CD14-positive monocyte (primary cell): ENCODE measurements at regions not wholly inside any gene's neighbourhood (a gene's known extent, or its start where the extent isn't known, plus 50 kb on each side); places are given as distances from the start of the nearest gene placed in this dataset.

Experiments
- DNase-seq, 3 donors: peaks; one replicate each; pipeline ENCODE4 v3.0.0-alpha.2; 2011 to 2022
- H2AFZ ChIP-seq: 2 replicates; pipeline ENCODE4 v1.6.0; 2012; ENCODE audit warnings: mild to moderate bottlenecking, low read depth, low read length, inconsistent platforms; ENCODE audit not compliant: insufficient read depth, poor library complexity, severe bottlenecking
- H3K27ac ChIP-seq, 2 donors: 1 replicate in 1 of 2; 2 replicates in 1 of 2; pipeline ENCODE4 v1.5.1; 2012 to 2013; ENCODE audit warnings: low read length in 2 of 2, control low read depth in 1 of 2, inconsistent platforms in 1 of 2, low read depth in 1 of 2, mild to moderate bottlenecking in 1 of 2
- H3K27me3 ChIP-seq, 2 donors: one replicate each; pipeline versions ENCODE4 v1.6.0 to v1.6.1; 2011 to 2013; ENCODE audit warnings: low read length in 2 of 2; ENCODE audit not compliant: control insufficient read depth in 2 of 2, insufficient read depth in 2 of 2
- H3K36me3 ChIP-seq, 2 donors: replicated peaks in 1 of 2; 1 replicate in 1 of 2; 2 replicates in 1 of 2; pipeline versions ENCODE4 v1.5.1 to v1.6.1; 2012 to 2013; ENCODE audit warnings: low read length in 2 of 2, control low read depth in 1 of 2, inconsistent platforms in 1 of 2, mild to moderate bottlenecking in 1 of 2; ENCODE audit not compliant: insufficient read depth in 2 of 2, control insufficient read depth in 1 of 2
- H3K4me1 ChIP-seq, 2 donors: 1 replicate in 1 of 2; 2 replicates in 1 of 2; pipeline versions ENCODE4 v1.5.1 to v1.6.1; 2012 to 2013; ENCODE audit warnings: low read length in 2 of 2, control low read depth in 1 of 2, inconsistent platforms in 1 of 2, mild to moderate bottlenecking in 1 of 2, moderate library complexity in 1 of 2; ENCODE audit not compliant: insufficient read depth in 2 of 2, control insufficient read depth in 1 of 2
- H3K4me2 ChIP-seq: replicated peaks from 2 replicates; pipeline ENCODE3; 2012; ENCODE audit warnings: low read length, moderate library complexity, mild to moderate bottlenecking; ENCODE audit not compliant: poor library complexity, severe bottlenecking; ENCODE audit errors: extremely low read depth
- H3K4me3 ChIP-seq, 3 experiments: fragments of 200-600 bp in 1 of 3; sonication (generic) in 1 of 3; replicated peaks in 1 of 3; 1 replicate in 2 of 3; 2 replicates in 1 of 3; pipeline ENCODE4 v1.5.1; 2011 to 2013; ENCODE audit warnings: low read length in 3 of 3, mild to moderate bottlenecking in 3 of 3, control low read depth in 2 of 3, low read depth in 2 of 3, inconsistent platforms in 1 of 3, moderate library complexity in 1 of 3
- H3K79me2 ChIP-seq: 2 replicates; pipeline ENCODE4 v1.6.0; 2012; ENCODE audit warnings: mild to moderate bottlenecking, control low read depth, inconsistent platforms, low read length, moderate library complexity; ENCODE audit not compliant: insufficient read depth
- H3K9ac ChIP-seq: 2 replicates; pipeline ENCODE4 v1.6.0; 2017; ENCODE audit warnings: low read length, mild to moderate bottlenecking; ENCODE audit not compliant: insufficient read depth, poor library complexity, severe bottlenecking
- H3K9me3 ChIP-seq, 2 donors: replicated peaks in 1 of 2; 1 replicate in 1 of 2; 2 replicates in 1 of 2; pipeline versions ENCODE4 v1.5.1 to v1.6.1; 2012 to 2013; ENCODE audit warnings: low read length in 2 of 2, control low read depth in 1 of 2; ENCODE audit not compliant: control insufficient read depth in 1 of 2, insufficient read depth in 1 of 2
- H4K20me1 ChIP-seq: 2 replicates; pipeline ENCODE4 v1.6.0; 2012; ENCODE audit warnings: mild to moderate bottlenecking, low read length, control low read depth, moderate library complexity; ENCODE audit not compliant: insufficient read depth
- H3K27ac Mint-ChIP-seq, 7 donors: one replicate each; pipeline ENCODE4 v1.8.0; 2020; ENCODE audit warnings: mild to moderate bottlenecking in 7 of 7, mixed read lengths in 7 of 7, moderate library complexity in 6 of 7, inconsistent platforms in 2 of 7
- H3K27me3 Mint-ChIP-seq, 3 donors: one replicate each; pipeline ENCODE4 v1.8.0; 2021 to 2022; ENCODE audit warnings: low read depth in 3 of 3, mild to moderate bottlenecking in 3 of 3, mixed read lengths in 3 of 3, moderate library complexity in 3 of 3, inconsistent platforms in 1 of 3
- H3K36me3 Mint-ChIP-seq, 2 donors: one replicate each; pipeline ENCODE4 v1.8.0; 2020; ENCODE audit warnings: mixed read lengths in 2 of 2, inconsistent platforms in 1 of 2, mild to moderate bottlenecking in 1 of 2
- H3K4me1 Mint-ChIP-seq: one replicate; pipeline ENCODE4 v1.8.0; 2020; ENCODE audit warnings: mild to moderate bottlenecking, mixed read lengths
- H3K4me3 Mint-ChIP-seq, 2 donors: one replicate each; pipeline ENCODE4 v1.8.0; 2020; ENCODE audit warnings: mild to moderate bottlenecking in 2 of 2, mixed read lengths in 2 of 2, moderate library complexity in 1 of 2
- H3K9me3 Mint-ChIP-seq, 7 donors: one replicate each; pipeline ENCODE4 v1.8.0; 2020 to 2022; ENCODE audit warnings: mixed read lengths in 7 of 7, mild to moderate bottlenecking in 6 of 7, moderate library complexity in 6 of 7, inconsistent platforms in 2 of 7
- CTCF ChIP-seq: fragments of 200-600 bp; IDR thresholded peaks from one replicate; pipeline ENCODE4 v1.8.0; 2022; ENCODE audit warnings: antibody characterized with exemption, mild to moderate bottlenecking
- WGBS: methylation state at CpG from one replicate; pipeline ENCODE4 v1.1.5; 2013; ENCODE audit warnings: missing lambda C conversion rate; ENCODE audit not compliant: insufficient coverage; 5-methylcytosine and 5-hydroxymethylcytosine counted together
- intact Hi-C, 2 donors: fragments of 100-400 bp; cut with micrococcal nuclease; formaldehyde crosslinking; loops; one replicate each; pipeline versions ENCODE4 v1.15.0 to v1.15.1; 2023

DNA sequence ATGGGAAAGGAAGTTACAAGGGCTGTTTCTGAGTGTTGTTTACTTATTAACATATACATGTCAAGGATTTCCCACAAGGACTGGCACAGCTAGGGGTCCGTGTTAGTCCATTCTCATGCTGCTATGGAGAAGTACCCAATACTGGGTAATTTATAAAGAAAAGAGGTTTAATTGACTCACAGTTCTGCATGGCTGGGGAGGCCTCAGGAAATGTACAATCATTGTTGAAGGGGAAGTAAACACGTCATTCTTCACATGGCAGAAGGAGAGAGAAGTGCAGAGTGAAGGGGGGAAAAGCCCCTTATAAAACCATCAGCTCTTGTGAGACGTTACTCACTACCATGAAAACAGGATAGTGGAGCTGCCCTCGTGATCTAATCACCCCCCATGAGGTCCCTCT, 128.9 kb upstream of the CELF4 start:
- Histone ChIP-seq H3K27ac (no peak overlapping the region), H3K27me3 (no peaks in the 10 kb centered on the region), H4K20me1 (no peaks in the 10 kb centered on the region), H3K79me2 (no peaks in the 10 kb centered on the region), H3K4me2 (no peak overlapping the region), H2AFZ (no peak overlapping the region), H3K9me3 (peaks cover 16 to 25% of the 10 kb centered on the region in 2 donors), H3K9ac (no peak overlapping the region), H3K4me1 (no peaks in the 10 kb centered on the region), H3K36me3 (no peaks in the 10 kb centered on the region), H3K4me3 (no peak overlapping the region)
- DNase-seq: no peak
- no peaks in the 10 kb centered on the region for H3K4me1 Mint-ChIP-seq
- WGBS: no CpG with 5 or more reads among the region's 4 CpGs
- TF ChIP-seq CTCF: no peak
- peaks cover 5 to 36% (median 26%) of the 10 kb centered on the region in 7 donors for H3K9me3 Mint-ChIP-seq
- no peak overlapping the region for H3K4me3 Mint-ChIP-seq
- intact Hi-C loops: no loop called here
- no peak overlapping the region for H3K27ac Mint-ChIP-seq
- peaks cover 0 to 3% (median 2%) of the 10 kb centered on the region in 3 donors for H3K27me3 Mint-ChIP-seq
- no peaks in the 10 kb centered on the region for H3K36me3 Mint-ChIP-seq

- H3K4me3 Mint-ChIP-seq: no peak overlapping the region
- Histone ChIP-seq H3K4me3 (no peak overlapping the region), H4K20me1 (no peaks in the 10 kb centered on the region), H3K27ac (no peak overlapping the region), H3K4me2 (no peak overlapping the region), H3K36me3 (no peaks in the 10 kb centered on the region), H3K9ac (no peak overlapping the region), H3K9me3 (peaks cover 15 to 20% of the 10 kb centered on the region in 2 donors), H2AFZ (no peak overlapping the region), H3K79me2 (no peaks in the 10 kb centered on the region), H3K27me3 (no peaks in the 10 kb centered on the region), H3K4me1 (no peaks in the 10 kb centered on the region)
- H3K4me1 Mint-ChIP-seq: no peaks in the 10 kb centered on the region
- no peak overlapping the region for H3K27ac Mint-ChIP-seq
- peaks cover 4 to 28% (median 19%) of the 10 kb centered on the region in 7 donors for H3K9me3 Mint-ChIP-seq
- intact Hi-C loops: no loop called here
- DNase-seq: no peak
- H3K27me3 Mint-ChIP-seq: peaks cover 0 to 5% (median 2%) of the 10 kb centered on the region in 3 donors
- H3K36me3 Mint-ChIP-seq: no peaks in the 10 kb centered on the region
- TF ChIP-seq CTCF: no peak
- whole genome bisulfite sequencing: no CpG with 5 or more reads among the region's 1 CpG
These were observed 125.6 kb upstream of the CELF4 start for GRCh38 chr18:37691162-37691561.
